Activated naive CD4-positive, alpha-beta T cell treated with anti-CD3 and anti-CD28 coated beads, Interleukin-2, amount 50 U/mL, for 16 hours (primary cell): ENCODE measurements at regions not wholly inside any gene's neighbourhood (a gene's known extent, or its start where the extent isn't known, plus 50 kb on each side); places are given as distances from the start of the nearest gene placed in this dataset.
"Not testable (repeated sequence)": the region's sequence is repeated elsewhere in the genome, so short reads cannot be mapped to it uniquely, and the experiment has no call there.

ENCODE experiments used
- DNase-seq: peaks from one replicate; pipeline ENCODE4 v3.0.0-alpha.2; 2020

- DNase-seq: no peak
These were observed 166.3 kb upstream of the MBNL1 start for GRCh38 chr3:152102410-152102809.

DNA sequence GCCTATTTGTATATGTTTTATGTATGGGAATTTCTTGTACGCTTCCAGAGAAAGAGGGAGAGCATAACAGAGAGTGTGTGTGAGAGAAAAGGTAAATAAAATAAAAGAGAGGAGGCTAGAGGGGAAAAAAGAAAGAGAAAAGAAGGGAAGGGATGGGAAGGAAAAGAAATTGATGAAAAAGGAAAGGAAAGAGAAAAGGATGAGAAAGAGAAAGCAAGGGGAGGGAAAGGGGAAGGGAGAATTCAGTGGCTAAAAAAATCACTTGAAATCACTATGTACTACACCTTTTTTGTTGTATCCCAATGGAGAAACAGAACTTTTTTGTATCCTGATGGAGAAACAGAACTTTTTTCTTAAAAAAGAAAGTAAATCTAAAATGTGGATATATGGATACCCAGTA, 165.5 kb upstream of the MBNL1 start:
- DNase-seq: no peak

DNA sequence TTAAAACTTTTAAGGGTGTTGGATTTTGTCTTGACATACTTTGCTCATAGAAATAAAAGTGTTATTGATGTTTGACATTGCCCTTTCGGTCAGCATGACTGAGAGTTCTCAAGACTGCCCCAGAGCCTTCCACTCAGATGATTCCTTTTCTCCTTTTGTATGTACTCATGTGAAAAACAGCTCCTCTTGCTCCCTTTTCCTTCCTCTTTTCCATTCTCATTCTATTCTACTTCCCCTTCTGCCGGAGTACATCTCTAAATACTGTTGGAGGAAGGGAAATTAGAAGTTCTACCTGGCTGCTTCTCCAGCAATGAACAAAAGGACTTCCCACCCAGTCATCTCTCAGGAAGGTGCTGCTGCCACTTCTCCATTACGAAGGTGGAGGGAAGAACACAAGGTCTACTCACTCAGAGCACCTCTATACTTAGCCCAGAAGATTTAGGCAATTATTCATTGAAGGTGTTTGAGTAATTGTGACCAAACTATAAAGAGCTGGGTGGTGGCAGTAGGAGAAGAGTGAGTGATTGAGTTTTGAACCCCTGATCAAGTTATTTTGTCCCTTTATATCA, 163.8 kb upstream of the MBNL1 start:
- no peak for DNase-seq

- DNase-seq: no peak
These were observed 163.3 kb upstream of the MBNL1 start for GRCh38 chr3:152105446-152105845.

- DNase-seq: no peak
These were observed 159.7 kb upstream of the MBNL1 start for GRCh38 chr3:152109038-152109437.

DNA sequence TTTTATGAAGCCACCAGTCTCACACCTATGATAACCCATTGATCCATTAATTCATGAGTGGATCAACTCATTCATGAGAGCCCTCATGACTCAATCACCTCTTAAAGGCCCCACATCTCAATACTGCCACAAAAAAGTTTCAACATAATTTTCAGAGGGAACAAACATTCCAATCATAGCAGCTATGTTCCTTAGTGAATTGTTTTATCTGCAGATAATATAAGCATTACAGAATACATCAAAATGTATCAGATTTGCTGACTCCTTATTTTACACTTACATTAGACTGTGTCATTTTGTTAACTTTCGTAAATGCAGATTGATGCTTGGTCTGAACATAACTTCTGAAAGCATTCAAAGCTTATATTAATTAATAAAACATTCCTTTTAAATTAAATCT, 155.3 kb upstream of the MBNL1 start:
- no peak for DNase-seq

GRCh38 chr3:152113992-152114651, 154.6 kb upstream of the MBNL1 start:
- no peak for DNase-seq

GRCh38 chr3:152120601-152121269, 148.0 kb upstream of the MBNL1 start:
- no peak for DNase-seq

DNA sequence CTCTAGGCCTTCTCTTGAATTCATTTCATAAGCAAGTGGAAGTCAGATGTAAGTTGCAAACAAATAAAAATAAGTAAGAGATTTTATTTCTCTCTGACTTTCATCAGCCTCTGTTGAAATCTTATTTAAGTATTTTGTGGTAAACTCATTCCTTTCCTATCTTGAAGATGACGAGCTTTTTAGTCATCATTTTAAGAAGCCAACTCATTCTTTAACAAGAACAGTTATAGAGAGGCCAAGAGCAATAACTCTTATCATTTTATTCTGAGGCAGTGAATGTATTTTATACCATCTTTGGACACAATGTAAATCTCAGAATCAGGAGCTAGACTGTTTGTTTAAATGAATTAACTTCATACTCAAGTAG, 147.5 kb upstream of the MBNL1 start:
- no peak for DNase-seq

DNA sequence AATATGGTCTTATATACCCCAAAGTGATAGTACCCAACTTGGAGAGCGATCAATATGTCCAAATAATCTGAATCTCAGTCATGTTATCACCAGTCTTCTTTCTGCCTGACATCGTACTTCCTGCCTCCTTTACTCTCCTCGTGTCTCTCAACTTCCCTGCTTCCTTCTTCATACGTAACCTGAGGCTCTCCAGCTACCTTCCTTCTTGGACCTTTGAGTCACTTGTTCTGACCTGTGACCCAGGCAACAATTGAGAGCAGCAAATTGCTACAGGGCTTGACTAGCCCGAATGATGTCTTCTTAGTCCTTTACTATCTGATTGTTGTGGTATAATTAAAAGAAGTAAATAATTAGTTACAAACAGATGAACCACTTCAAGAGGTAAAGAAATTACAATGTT, 145.9 kb upstream of the MBNL1 start:
- DNase-seq: no peak

- no peak for DNase-seq
These were observed 145.3 kb upstream of the MBNL1 start for GRCh38 chr3:152123457-152123856.

DNA sequence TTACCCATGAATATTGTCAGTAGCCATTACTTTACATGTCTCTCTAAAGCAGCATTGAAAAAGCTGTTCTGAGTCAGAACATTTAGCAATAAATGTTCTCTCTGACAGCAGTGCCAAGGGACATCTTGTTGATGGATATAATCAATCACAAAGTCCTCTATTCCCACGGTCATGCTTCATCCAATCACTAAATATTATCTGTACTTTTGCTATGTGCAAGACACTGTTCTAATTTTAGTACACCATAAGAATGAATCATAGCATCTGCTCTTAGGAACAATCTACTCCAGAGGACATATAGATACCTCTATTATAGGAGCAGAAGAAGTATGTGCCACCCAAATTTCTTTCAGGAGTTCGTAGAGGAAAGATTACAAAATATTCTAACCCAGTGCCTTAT, 142.5 kb upstream of the MBNL1 start:
- no peak for DNase-seq

DNA sequence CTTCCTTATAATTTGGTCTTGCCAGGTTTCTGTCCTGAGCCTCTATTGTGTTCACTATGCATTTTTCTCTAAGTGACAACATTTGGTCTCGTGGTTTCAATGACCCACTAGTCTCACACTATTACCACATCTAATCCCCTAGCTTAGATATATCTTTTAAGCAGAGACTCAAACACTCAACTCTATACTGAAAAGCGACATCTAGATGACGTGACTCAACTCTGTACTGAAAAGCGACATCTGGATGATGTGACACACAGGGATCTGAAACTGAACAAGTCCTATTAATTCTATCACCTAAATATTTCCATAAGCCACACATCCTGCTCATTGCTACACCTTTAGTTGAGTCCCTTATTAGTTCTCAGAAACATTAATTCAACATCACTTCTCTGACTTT, 141.7 kb upstream of the MBNL1 start:
- no peak for DNase-seq

GRCh38 chr3:152128356-152128755, 140.4 kb upstream of the MBNL1 start:
- no peak for DNase-seq

DNA sequence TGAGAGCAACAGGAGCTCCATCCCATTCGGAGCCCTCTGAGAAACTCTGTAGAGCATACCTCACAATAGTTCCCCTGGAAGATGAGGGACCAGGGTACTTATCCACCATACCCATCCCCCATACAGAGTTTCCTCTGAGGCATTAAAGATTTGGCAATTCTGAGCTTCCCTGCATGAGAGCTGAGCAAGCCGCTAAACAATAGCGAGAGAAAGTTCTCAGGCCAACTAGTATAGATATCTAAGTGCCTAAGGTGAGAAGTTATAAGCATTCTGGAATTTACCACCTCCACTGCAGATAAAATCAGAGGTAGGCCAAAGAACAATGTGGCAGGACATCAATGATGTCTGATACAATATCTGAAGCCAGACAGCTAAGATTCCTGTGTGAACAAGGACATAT, 129.1 kb upstream of the MBNL1 start:
- no peak for DNase-seq

DNA sequence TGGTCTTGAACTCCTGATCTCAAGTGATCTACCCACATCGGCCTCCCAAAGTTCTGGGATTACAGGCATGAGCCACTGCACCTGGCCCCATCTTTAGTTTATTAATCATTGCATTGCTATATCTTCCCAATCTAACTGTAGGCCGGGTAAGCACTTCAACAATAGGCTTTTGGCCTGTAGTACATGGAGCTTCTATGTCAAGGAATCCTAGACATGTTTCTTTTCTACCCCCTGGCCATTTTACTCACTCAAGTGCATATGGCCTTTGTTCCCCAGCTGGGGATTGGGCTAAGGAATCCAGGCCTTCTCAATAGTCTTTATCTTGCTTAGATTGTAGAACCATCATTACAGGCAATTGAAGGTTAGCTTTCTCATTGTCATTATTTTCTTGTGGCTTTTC, 122.3 kb upstream of the MBNL1 start:
- DNase-seq: no peak

- DNase-seq: no peak
These were observed 121.0 kb upstream of the MBNL1 start for GRCh38 chr3:152147748-152148147.

DNA sequence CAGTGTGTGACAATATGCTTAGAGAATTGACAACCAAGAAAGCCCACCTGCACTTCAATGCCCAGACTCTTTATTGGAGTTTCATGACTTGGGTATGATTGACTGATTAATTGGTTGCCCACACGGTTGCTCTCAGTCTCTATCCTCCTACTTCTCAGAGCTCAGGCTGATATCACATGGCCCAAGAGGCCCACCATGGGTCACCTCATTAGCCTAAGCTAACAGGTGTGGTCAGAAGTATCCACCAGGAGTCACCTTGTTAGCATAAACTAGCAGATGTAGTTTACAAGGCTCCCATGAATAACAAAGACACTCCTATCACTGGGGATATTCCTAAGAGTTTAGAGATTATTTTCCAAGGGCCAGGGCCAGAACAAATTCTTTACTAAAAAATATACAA, 120.2 kb upstream of the MBNL1 start:
- no peak for DNase-seq

- no peak for DNase-seq
These were observed 118.9 kb upstream of the MBNL1 start for GRCh38 chr3:152149832-152150231.

DNA sequence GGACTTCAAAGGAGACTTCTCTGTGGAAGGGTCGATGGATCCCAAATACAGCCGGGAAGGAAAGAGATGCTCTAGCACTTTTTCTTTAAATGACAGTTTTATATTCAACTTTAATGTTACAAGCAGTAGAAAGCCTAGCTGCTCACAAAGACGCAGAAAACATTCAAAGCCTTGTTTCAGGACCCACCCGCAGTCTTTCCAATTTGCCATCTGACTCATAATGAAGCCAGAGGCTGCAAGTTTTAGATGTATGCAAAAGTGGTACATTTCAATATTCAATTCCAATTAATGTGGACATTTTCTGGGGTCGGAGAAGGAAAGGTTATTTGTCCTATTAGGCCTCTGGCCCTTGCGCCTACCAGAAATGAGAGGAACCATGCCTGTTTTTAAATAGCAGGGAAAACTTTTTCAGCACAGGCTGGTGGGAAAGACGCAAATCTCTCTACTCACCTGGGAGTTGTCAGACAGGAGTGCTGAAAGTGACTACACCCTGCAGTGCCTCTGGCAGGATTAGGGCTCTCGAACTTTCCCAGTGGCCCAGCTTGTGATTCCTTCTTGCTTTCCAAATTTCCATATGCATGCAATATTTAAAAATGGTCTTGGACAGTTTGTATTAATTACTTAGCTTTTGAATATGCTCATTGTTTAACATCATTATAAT, 117.4 kb upstream of the MBNL1 start:
- no peak for DNase-seq

GRCh38 chr3:152151877-152152765, 116.6 kb upstream of the MBNL1 start:
- not testable (repeated sequence) for DNase-seq

DNA sequence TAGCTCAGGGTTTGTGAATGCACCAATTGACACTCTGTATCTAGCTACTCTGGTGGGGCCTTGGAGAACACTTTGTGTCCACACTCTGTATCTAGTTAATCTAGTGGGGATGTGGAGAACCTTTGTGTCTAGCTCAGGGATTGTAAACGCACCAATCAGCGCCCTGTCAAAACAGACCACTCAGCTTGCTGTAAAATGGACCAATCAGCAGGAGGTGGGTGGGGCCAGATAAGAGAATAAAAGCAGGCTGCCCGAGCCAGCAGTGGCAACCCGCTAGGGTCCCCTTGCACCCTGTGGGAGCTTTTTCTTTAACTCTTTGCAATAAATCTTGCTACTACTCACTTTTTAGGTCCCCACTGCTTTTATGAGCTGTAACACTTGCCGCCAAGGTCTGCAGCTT, 115.6 kb upstream of the MBNL1 start:
- DNase-seq: not testable (repeated sequence)
